ENCODE measurements at regions not wholly inside any gene's neighbourhood (a gene's known extent, or its start where the extent isn't known, plus 50 kb on each side); places are given as distances from the start of the nearest gene placed in this dataset.
A peak's percentile ranks its signal among the peaks of the same experiment; 100 is the strongest.

- CTCF ChIA-PET, result no interaction called here
- POLR2A ChIA-PET, result no interaction called here
- H3K27ac ChIP-seq (ENCODE audit: low read depth, low read length), result no peak overlapping the region
- no peak for DNase-seq
- no peaks in the 10 kb centered on the region for H3K9me3 ChIP-seq (ENCODE audit: low read length)
- no peaks in the 10 kb centered on the region for H3K27me3 Mint-ChIP-seq
- no peaks in the 10 kb centered on the region for H3K36me3 Mint-ChIP-seq
- no peak overlapping the region for H3K4me3 ChIP-seq (ENCODE audit: low read length)
- no peak overlapping the region for H3K27ac Mint-ChIP-seq
- H3K36me3 ChIP-seq (ENCODE audit: insufficient read depth, low read length), result no peaks in the 10 kb centered on the region
- H3K4me1 ChIP-seq (ENCODE audit: insufficient read depth, low read length), result no peaks in the 10 kb centered on the region
- H3K4me3 Mint-ChIP-seq, result no peak overlapping the region
- H3K9me3 Mint-ChIP-seq, result peaks cover 0 to 3% (median 0%) of the 10 kb centered on the region in 5 donors
- H3K4me1 Mint-ChIP-seq, result no peaks in the 10 kb centered on the region
- no peaks in the 10 kb centered on the region for H3K27me3 ChIP-seq (ENCODE audit: insufficient read depth, low read length, poor library complexity, severe bottlenecking)
Measured at GRCh38 chr21:18495523-18495922, 91.9 kb upstream of the TMPRSS15 start.

GRCh38 chr21:18498431-18498830, 94.8 kb upstream of the TMPRSS15 start:
- Histone ChIP-seq H3K27me3 (ENCODE audit: insufficient read depth, low read length, poor library complexity, severe bottlenecking) (no peaks in the 10 kb centered on the region), H3K27ac (ENCODE audit: low read depth, low read length) (no peak overlapping the region), H3K9me3 (ENCODE audit: low read length) (no peaks in the 10 kb centered on the region), H3K4me1 (ENCODE audit: insufficient read depth, low read length) (no peaks in the 10 kb centered on the region), H3K4me3 (ENCODE audit: low read length) (no peak overlapping the region), H3K36me3 (ENCODE audit: insufficient read depth, low read length) (no peaks in the 10 kb centered on the region)
- POLR2A ChIA-PET, result no interaction called here
- Mint-ChIP-seq H3K27me3 (no peaks in the 10 kb centered on the region), H3K9me3 (peaks cover 0 to 6% (median 2%) of the 10 kb centered on the region in 5 donors), H3K36me3 (no peaks in the 10 kb centered on the region), H3K4me3 (no peak overlapping the region), H3K27ac (no peak overlapping the region), H3K4me1 (no peaks in the 10 kb centered on the region)
- no peak for DNase-seq
- CTCF ChIA-PET, result no interaction called here

- no peak overlapping the region for H3K4me3 Mint-ChIP-seq
- H3K27me3 Mint-ChIP-seq, result no peaks in the 10 kb centered on the region
- H3K9me3 Mint-ChIP-seq, result peaks cover 2 to 8% (median 3%) of the 10 kb centered on the region in 5 donors
- no peaks in the 10 kb centered on the region for H3K9me3 ChIP-seq (ENCODE audit: low read length)
- H3K4me3 ChIP-seq (ENCODE audit: low read length), result no peak overlapping the region
- no peaks in the 10 kb centered on the region for H3K4me1 Mint-ChIP-seq
- ChIA-PET CTCF (no interaction called here), POLR2A (no interaction called here)
- H3K4me1 ChIP-seq (ENCODE audit: insufficient read depth, low read length), result no peaks in the 10 kb centered on the region
- H3K27me3 ChIP-seq (ENCODE audit: insufficient read depth, low read length, poor library complexity, severe bottlenecking), result no peaks in the 10 kb centered on the region
- H3K27ac Mint-ChIP-seq, result no peak overlapping the region
- H3K36me3 Mint-ChIP-seq, result no peaks in the 10 kb centered on the region
- no peak overlapping the region for H3K27ac ChIP-seq (ENCODE audit: low read depth, low read length)
- peak in 1 of 5 donors; percentile 0 for DNase-seq
- no peaks in the 10 kb centered on the region for H3K36me3 ChIP-seq (ENCODE audit: insufficient read depth, low read length)
Measured at GRCh38 chr21:18499761-18500376, 96.3 kb upstream of the TMPRSS15 start.

- Mint-ChIP-seq H3K36me3 (no peaks in the 10 kb centered on the region), H3K4me3 (no peak overlapping the region), H3K27ac (no peak overlapping the region), H3K27me3 (no peaks in the 10 kb centered on the region), H3K4me1 (no peaks in the 10 kb centered on the region), H3K9me3 (peaks cover 0 to 9% (median 5%) of the 10 kb centered on the region in 5 donors)
- POLR2A ChIA-PET, result no interaction called here
- no peaks in the 10 kb centered on the region for H3K4me1 ChIP-seq (ENCODE audit: insufficient read depth, low read length)
- CTCF ChIA-PET, result no interaction called here
- no peaks in the 10 kb centered on the region for H3K36me3 ChIP-seq (ENCODE audit: insufficient read depth, low read length)
- H3K4me3 ChIP-seq (ENCODE audit: low read length), result no peak overlapping the region
- no peaks in the 10 kb centered on the region for H3K27me3 ChIP-seq (ENCODE audit: insufficient read depth, low read length, poor library complexity, severe bottlenecking)
- H3K9me3 ChIP-seq (ENCODE audit: low read length), result no peaks in the 10 kb centered on the region
- no peak for DNase-seq
- H3K27ac ChIP-seq (ENCODE audit: low read depth, low read length), result no peak overlapping the region
Measured at GRCh38 chr21:18518054-18518481, 114.5 kb upstream of the TMPRSS15 start.

GRCh38 chr21:18521204-18521603, 117.6 kb upstream of the TMPRSS15 start:
- no peaks in the 10 kb centered on the region for H3K9me3 ChIP-seq (ENCODE audit: low read length)
- H3K4me3 ChIP-seq (ENCODE audit: low read length), result no peak overlapping the region
- no peaks in the 10 kb centered on the region for H3K36me3 ChIP-seq (ENCODE audit: insufficient read depth, low read length)
- no peak overlapping the region for H3K27ac ChIP-seq (ENCODE audit: low read depth, low read length)
- H3K27me3 ChIP-seq (ENCODE audit: insufficient read depth, low read length, poor library complexity, severe bottlenecking), result no peaks in the 10 kb centered on the region
- DNase-seq, result no peak
- Mint-ChIP-seq H3K27ac (no peak overlapping the region), H3K4me3 (no peak overlapping the region), H3K4me1 (no peaks in the 10 kb centered on the region), H3K36me3 (no peaks in the 10 kb centered on the region), H3K27me3 (no peaks in the 10 kb centered on the region), H3K9me3 (peaks cover 0 to 3% (median 0%) of the 10 kb centered on the region in 5 donors)
- H3K4me1 ChIP-seq (ENCODE audit: insufficient read depth, low read length), result no peaks in the 10 kb centered on the region
- ChIA-PET POLR2A (no interaction called here), CTCF (no interaction called here)

- H3K27ac ChIP-seq (ENCODE audit: low read depth, low read length), result no peak overlapping the region
- POLR2A ChIA-PET, result no interaction called here
- Mint-ChIP-seq H3K27me3 (no peaks in the 10 kb centered on the region), H3K27ac (no peak overlapping the region), H3K36me3 (no peaks in the 10 kb centered on the region), H3K9me3 (peaks cover 0 to 3% (median 0%) of the 10 kb centered on the region in 5 donors), H3K4me3 (no peak overlapping the region), H3K4me1 (no peaks in the 10 kb centered on the region)
- H3K4me3 ChIP-seq (ENCODE audit: low read length), result no peak overlapping the region
- H3K36me3 ChIP-seq (ENCODE audit: insufficient read depth, low read length), result no peaks in the 10 kb centered on the region
- H3K9me3 ChIP-seq (ENCODE audit: low read length), result no peaks in the 10 kb centered on the region
- no peak for DNase-seq
- CTCF ChIA-PET, result no interaction called here
- H3K4me1 ChIP-seq (ENCODE audit: insufficient read depth, low read length), result no peaks in the 10 kb centered on the region
- H3K27me3 ChIP-seq (ENCODE audit: insufficient read depth, low read length, poor library complexity, severe bottlenecking), result no peaks in the 10 kb centered on the region
Measured at GRCh38 chr21:18522181-18522972, 118.8 kb upstream of the TMPRSS15 start.

GRCh38 chr21:18524097-18524880, 120.7 kb upstream of the TMPRSS15 start:
- ChIA-PET CTCF (no interaction called here), POLR2A (no interaction called here)
- Mint-ChIP-seq H3K27ac (no peak overlapping the region), H3K4me3 (no peak overlapping the region), H3K4me1 (no peaks in the 10 kb centered on the region), H3K27me3 (no peaks in the 10 kb centered on the region), H3K9me3 (peaks cover 0 to 1% (median 0%) of the 10 kb centered on the region in 5 donors), H3K36me3 (no peaks in the 10 kb centered on the region)
- no peaks in the 10 kb centered on the region for H3K9me3 ChIP-seq (ENCODE audit: low read length)
- H3K27me3 ChIP-seq (ENCODE audit: insufficient read depth, low read length, poor library complexity, severe bottlenecking), result no peaks in the 10 kb centered on the region
- DNase-seq, result no peak
- H3K4me3 ChIP-seq (ENCODE audit: low read length), result no peak overlapping the region
- no peaks in the 10 kb centered on the region for H3K4me1 ChIP-seq (ENCODE audit: insufficient read depth, low read length)
- no peaks in the 10 kb centered on the region for H3K36me3 ChIP-seq (ENCODE audit: insufficient read depth, low read length)
- H3K27ac ChIP-seq (ENCODE audit: low read depth, low read length), result no peak overlapping the region

- Mint-ChIP-seq H3K27ac (no peak overlapping the region), H3K4me3 (no peak overlapping the region), H3K27me3 (no peaks in the 10 kb centered on the region), H3K4me1 (no peaks in the 10 kb centered on the region), H3K36me3 (no peaks in the 10 kb centered on the region), H3K9me3 (peaks cover 0 to 12% (median 1%) of the 10 kb centered on the region in 5 donors)
- Histone ChIP-seq H3K9me3 (ENCODE audit: low read length) (no peaks in the 10 kb centered on the region), H3K4me3 (ENCODE audit: low read length) (no peak overlapping the region), H3K27ac (ENCODE audit: low read depth, low read length) (no peak overlapping the region), H3K4me1 (ENCODE audit: insufficient read depth, low read length) (no peaks in the 10 kb centered on the region), H3K36me3 (ENCODE audit: insufficient read depth, low read length) (no peaks in the 10 kb centered on the region), H3K27me3 (ENCODE audit: insufficient read depth, low read length, poor library complexity, severe bottlenecking) (no peaks in the 10 kb centered on the region)
- ChIA-PET CTCF (no interaction called here), POLR2A (no interaction called here)
- DNase-seq, result no peak
Measured at GRCh38 chr21:18529254-18529653, 125.7 kb upstream of the TMPRSS15 start.
